C4-2B (cell line): ENCODE measurements at regions not wholly inside any gene's neighbourhood (a gene's known extent, or its start where the extent isn't known, plus 50 kb on each side); places are given as distances from the start of the nearest gene placed in this dataset.

Experiments used
- CTCF ChIP-seq: fragments of 450-650 bp; conservative IDR thresholded peaks from 2 replicates; pipeline ENCODE4 v1.5.1; 2017; ENCODE audit warnings: mild to moderate bottlenecking
- ZFX ChIP-seq: fragments of 450-650 bp; IDR thresholded peaks from 2 replicates; pipeline ENCODE4 v1.6.1; 2017

- TF ChIP-seq CTCF: no peak
- no peak for TF ChIP-seq ZFX
Measured at GRCh38 chr5:4880304-4880741, 259.8 kb upstream of the ADAMTS16 start.
